ENCODE measurements at regions not wholly inside any gene's neighbourhood (a gene's known extent, or its start where the extent isn't known, plus 50 kb on each side); places are given as distances from the start of the nearest gene placed in this dataset.

DNA sequence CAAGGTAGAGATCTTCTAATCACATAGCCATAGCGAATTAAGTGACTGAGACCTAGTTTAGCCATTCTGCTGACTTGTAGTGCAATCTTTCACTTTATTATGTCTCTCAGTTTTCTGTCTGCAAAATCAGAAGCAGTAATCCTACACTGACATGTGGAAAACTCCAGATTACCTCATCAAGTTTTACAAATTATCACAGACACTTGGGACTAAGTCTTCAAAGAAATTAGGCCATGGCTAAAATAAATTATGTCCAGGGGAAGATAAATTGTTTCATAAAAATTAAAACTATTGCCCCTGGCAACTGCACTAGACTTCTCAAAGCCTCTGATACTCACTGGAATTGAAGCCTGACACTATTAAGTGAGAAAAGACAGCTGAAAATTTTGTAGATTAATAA is 129.9 kb upstream of the RGMB start:
- Histone ChIP-seq H3K27me3 (no peaks in the 10 kb centered on the region), H3K36me3 (no peaks in the 10 kb centered on the region), H3K27ac (no peak overlapping the region), H3K9me3 (no peaks in the 10 kb centered on the region), H3K4me1 (no peaks in the 10 kb centered on the region), H3K4me3 (no peak overlapping the region)
- DNase-seq (ENCODE audit: extremely low spot score in 2 of 2), result no peak
- intact Hi-C loops (cut with DNase I), result no loop called here
- TF ChIP-seq POLR2A (IDR thresholded peaks at IDR 0.05), result no peak
- no peak for TF ChIP-seq CTCF (IDR thresholded peaks at IDR 0.05)
- TF ChIP-seq POLR2AphosphoS5 (IDR thresholded peaks at IDR 0.05; ENCODE audit: insufficient read depth in 1 of 2, low read depth in 1 of 2), result no peak

DNA sequence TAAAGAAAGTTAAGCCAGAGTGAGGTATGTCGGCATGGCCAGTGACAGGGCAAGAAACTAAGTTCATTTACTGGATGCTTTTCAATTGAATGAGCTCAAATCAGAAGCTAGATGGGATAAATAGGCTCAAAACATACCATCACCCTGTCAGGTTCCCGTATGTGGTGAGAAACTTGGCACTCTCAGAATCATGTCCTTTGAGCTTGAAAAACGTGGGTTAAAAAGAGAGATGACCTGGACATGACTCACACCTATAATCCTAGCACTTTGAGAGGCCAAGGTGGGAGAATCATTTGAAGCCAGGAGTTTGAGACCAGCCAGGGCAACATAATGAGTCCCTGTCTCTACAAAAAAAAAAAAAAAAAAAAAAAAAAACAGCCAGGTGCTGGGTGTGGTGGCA is 121.7 kb upstream of the RGMB start:
- H3K36me3 ChIP-seq, result no peaks in the 10 kb centered on the region
- H3K27me3 ChIP-seq, result no peaks in the 10 kb centered on the region
- TF ChIP-seq CTCF (IDR thresholded peaks at IDR 0.05), result no peak
- TF ChIP-seq POLR2AphosphoS5 (IDR thresholded peaks at IDR 0.05; ENCODE audit: insufficient read depth in 1 of 2, low read depth in 1 of 2), result no peak
- no peak for TF ChIP-seq POLR2A (IDR thresholded peaks at IDR 0.05)
- H3K27ac ChIP-seq, result no peak overlapping the region
- H3K4me1 ChIP-seq, result no peaks in the 10 kb centered on the region
- H3K4me3 ChIP-seq, result no peak overlapping the region
- no peaks in the 10 kb centered on the region for H3K9me3 ChIP-seq
- intact Hi-C loops (cut with DNase I), result no loop called here
- DNase-seq (ENCODE audit: extremely low spot score in 2 of 2), result no peak

GRCh38 chr5:98656125-98656795 is 117.2 kb upstream of the RGMB start:
- H3K9me3 ChIP-seq, result no peaks in the 10 kb centered on the region
- H3K36me3 ChIP-seq, result no peaks in the 10 kb centered on the region
- no peak overlapping the region for H3K4me3 ChIP-seq
- H3K27ac ChIP-seq, result no peak overlapping the region
- H3K27me3 ChIP-seq, result no peaks in the 10 kb centered on the region
- intact Hi-C loops (cut with DNase I), result no loop called here
- H3K4me1 ChIP-seq, result no peaks in the 10 kb centered on the region
- TF ChIP-seq CTCF (IDR thresholded peaks at IDR 0.05) (no peak), POLR2AphosphoS5 (IDR thresholded peaks at IDR 0.05; ENCODE audit: insufficient read depth in 1 of 2, low read depth in 1 of 2) (no peak), POLR2A (IDR thresholded peaks at IDR 0.05) (no peak)
- DNase-seq (ENCODE audit: extremely low spot score in 2 of 2), result no peak

DNA sequence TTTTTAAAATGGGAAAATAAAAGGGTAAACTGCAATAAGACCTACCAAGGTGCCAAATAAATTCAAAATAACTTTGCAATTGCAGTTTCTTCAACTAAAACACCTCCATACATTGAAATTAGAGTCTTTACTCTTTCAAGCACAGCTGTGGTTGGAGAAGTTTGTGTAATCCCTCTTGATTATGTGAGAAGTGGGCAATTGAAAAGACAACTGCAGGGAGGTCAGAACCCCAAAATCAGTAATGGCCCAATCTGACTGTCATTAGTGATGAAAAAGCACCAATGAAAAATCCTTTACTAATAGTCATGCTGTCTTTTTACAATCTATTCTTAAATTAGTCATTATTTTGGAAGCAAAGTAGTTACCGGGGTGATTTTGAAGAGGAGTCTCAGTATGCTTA is 116.7 kb upstream of the RGMB start:
- Histone ChIP-seq H3K9me3 (no peaks in the 10 kb centered on the region), H3K27ac (no peak overlapping the region), H3K27me3 (no peaks in the 10 kb centered on the region), H3K36me3 (no peaks in the 10 kb centered on the region), H3K4me3 (no peak overlapping the region), H3K4me1 (no peaks in the 10 kb centered on the region)
- TF ChIP-seq POLR2AphosphoS5 (IDR thresholded peaks at IDR 0.05; ENCODE audit: insufficient read depth in 1 of 2, low read depth in 1 of 2) (no peak), POLR2A (IDR thresholded peaks at IDR 0.05) (no peak), CTCF (IDR thresholded peaks at IDR 0.05) (no peak)
- intact Hi-C loops (cut with DNase I), result no loop called here
- DNase-seq (ENCODE audit: extremely low spot score in 2 of 2), result no peak

DNA sequence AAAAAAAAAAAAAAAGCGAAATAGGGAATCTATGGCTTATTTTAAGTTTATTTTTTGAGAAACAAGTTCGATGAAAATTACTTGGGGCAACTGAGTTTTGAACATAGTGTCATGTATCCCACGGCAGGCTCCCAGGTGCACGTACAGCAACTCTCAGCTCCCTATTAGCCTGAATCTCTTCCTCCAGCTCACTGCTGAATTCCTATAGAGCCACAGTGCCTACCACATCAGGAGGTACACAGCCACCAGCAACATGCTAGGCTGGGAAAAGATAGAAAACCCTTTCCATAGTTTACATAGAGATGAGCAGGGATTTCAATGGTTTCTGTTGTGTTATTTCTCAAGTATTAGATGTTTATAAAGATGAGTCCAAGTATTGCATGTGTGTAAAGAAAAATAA is 115.9 kb upstream of the RGMB start:
- no peaks in the 10 kb centered on the region for H3K27me3 ChIP-seq

More for the DNA sequence above, 115.9 kb upstream of the RGMB start:
- intact Hi-C loops (cut with DNase I), result no loop called here
- Histone ChIP-seq H3K27ac (no peak overlapping the region), H3K4me3 (no peak overlapping the region), H3K36me3 (no peaks in the 10 kb centered on the region), H3K4me1 (no peaks in the 10 kb centered on the region), H3K9me3 (no peaks in the 10 kb centered on the region)
- TF ChIP-seq POLR2A (IDR thresholded peaks at IDR 0.05) (no peak), POLR2AphosphoS5 (IDR thresholded peaks at IDR 0.05; ENCODE audit: insufficient read depth in 1 of 2, low read depth in 1 of 2) (no peak), CTCF (IDR thresholded peaks at IDR 0.05) (no peak)
- no peak for DNase-seq (ENCODE audit: extremely low spot score in 2 of 2)
